Gastroesophageal sphincter (tissue), 4 donors: ENCODE measurements at regions not wholly inside any gene's neighbourhood (a gene's known extent, or its start where the extent isn't known, plus 50 kb on each side); places are given as distances from the start of the nearest gene placed in this dataset.

Experiments
- ATAC-seq: fragments of 150-250 bp; one replicate; pipeline ENCODE4 v1.9.1; 2016; ENCODE audit warnings: mild to moderate bottlenecking, moderate library complexity
- H3K27ac ChIP-seq, 4 donors: fragments of 200-600 bp; sonication (generic) in 3 of 4; 1 replicate in 3 of 4; 2 replicates in 1 of 4; pipeline ENCODE4 v1.5.1; 2016 to 2019
- H3K27me3 ChIP-seq: fragments of 200-600 bp; sonication (generic); one replicate; pipeline ENCODE4 v1.5.1; 2019
- H3K36me3 ChIP-seq, 2 donors: fragments of 200-600 bp; sonication (generic); one replicate each; pipeline ENCODE4 v1.5.1; 2019; ENCODE audit warnings: control low read depth in 1 of 2
- H3K4me1 ChIP-seq, 3 donors: fragments of 200-600 bp; sonication (generic); 1 replicate in 2 of 3; 2 replicates in 1 of 3; pipeline ENCODE4 v1.5.1; 2016 to 2019; ENCODE audit warnings: control low read depth in 2 of 3
- H3K4me3 ChIP-seq, 2 donors: fragments of 200-600 bp; sonication (generic); one replicate each; pipeline ENCODE4 v1.5.1; 2019; ENCODE audit warnings: mild to moderate bottlenecking in 1 of 2, moderate library complexity in 1 of 2
- H3K9me3 ChIP-seq, 3 donors: fragments of 200-600 bp; sonication (generic); one replicate each; pipeline ENCODE4 v1.5.1; 2017 to 2019; ENCODE audit warnings: control low read depth in 2 of 3
- CTCF ChIP-seq, 4 experiments: fragments of 200-600 bp in 2 of 4; fragments of 450-650 bp in 2 of 4; sonication (generic) in 1 of 4; IDR thresholded peaks; one replicate each; pipeline ENCODE4 v1.5.1; 2017 to 2019; ENCODE audit warnings: antibody characterized with exemption in 4 of 4, mild to moderate bottlenecking in 2 of 4, moderate library complexity in 2 of 4
- EP300 ChIP-seq: sonication (generic); formaldehyde crosslinking; IDR thresholded peaks from one replicate; pipeline ENCODE4 v1.6.1; 2017; ENCODE audit warnings: antibody characterized with exemption, mild to moderate bottlenecking
- POLR2A ChIP-seq, 2 donors: fragments of 450-650 bp; IDR thresholded peaks; one replicate each; pipeline ENCODE4 v1.6.1; 2017; ENCODE audit warnings: antibody characterized with exemption in 2 of 2, mild to moderate bottlenecking in 2 of 2, moderate library complexity in 1 of 2
- POLR2AphosphoS5 ChIP-seq: sonication (generic); formaldehyde crosslinking; IDR thresholded peaks from one replicate; pipeline ENCODE4 v1.6.1; 2017; ENCODE audit warnings: antibody characterized with exemption
- WGBS, 2 donors: methylation state at CpG; one replicate each; pipeline ENCODE4 v1.1.5; 2018; ENCODE audit warnings: low coverage in 1 of 2; 5-methylcytosine and 5-hydroxymethylcytosine counted together

- no peak for ATAC-seq
- Histone ChIP-seq H3K27me3 (no peaks in the 10 kb centered on the region), H3K4me1 (no peaks in the 10 kb centered on the region), H3K9me3 (no peaks in the 10 kb centered on the region), H3K36me3 (no peaks in the 10 kb centered on the region), H3K27ac (no peak overlapping the region), H3K4me3 (no peak overlapping the region)
- TF ChIP-seq EP300 (no peak), POLR2A (IDR thresholded peaks at IDR 0.05) (no peak)
Measured at GRCh38 chr12:62158013-62158412, 102.2 kb upstream of the USP15 start.

- H3K9me3 ChIP-seq, result no peaks in the 10 kb centered on the region
- H3K4me1 ChIP-seq, result no peaks in the 10 kb centered on the region
- TF ChIP-seq EP300, result no peak
- TF ChIP-seq POLR2A (IDR thresholded peaks at IDR 0.05), result no peak
- TF ChIP-seq POLR2AphosphoS5, result no peak
- no peak for TF ChIP-seq CTCF (IDR thresholded peaks at IDR 0.05)
- no peaks in the 10 kb centered on the region for H3K36me3 ChIP-seq
- no peaks in the 10 kb centered on the region for H3K27me3 ChIP-seq
- peak; percentile 46 for ATAC-seq
- no peak overlapping the region for H3K27ac ChIP-seq
- H3K4me3 ChIP-seq, result no peak overlapping the region
- WGBS, 2 donors, result 70 to 87% methylated on average over 4 to 5 of the region's 5 CpGs
Measured at GRCh38 chr12:62158461-62159360, 101.5 kb upstream of the USP15 start.

- Histone ChIP-seq H3K27me3 (no peaks in the 10 kb centered on the region), H3K4me3 (no peak overlapping the region), H3K36me3 (no peaks in the 10 kb centered on the region), H3K9me3 (no peaks in the 10 kb centered on the region), H3K27ac (no peak overlapping the region), H3K4me1 (no peaks in the 10 kb centered on the region)
- no peak for ATAC-seq
- TF ChIP-seq CTCF (IDR thresholded peaks at IDR 0.05), result no peak
- TF ChIP-seq POLR2AphosphoS5, result no peak
- no peak for TF ChIP-seq EP300
- no peak for TF ChIP-seq POLR2A (IDR thresholded peaks at IDR 0.05)
- WGBS, 2 donors, result 83 to 100% methylated on average over 2 of the region's 2 CpGs
Measured at GRCh38 chr12:62162214-62162613, 98.0 kb upstream of the USP15 start.

- Histone ChIP-seq H3K4me1 (no peaks in the 10 kb centered on the region), H3K9me3 (no peaks in the 10 kb centered on the region), H3K27ac (no peak overlapping the region), H3K4me3 (no peak overlapping the region), H3K36me3 (no peaks in the 10 kb centered on the region), H3K27me3 (no peaks in the 10 kb centered on the region)
- no peak for ATAC-seq
- TF ChIP-seq EP300, result no peak
- no peak for TF ChIP-seq CTCF (IDR thresholded peaks at IDR 0.05)
- no peak for TF ChIP-seq POLR2AphosphoS5
- TF ChIP-seq POLR2A (IDR thresholded peaks at IDR 0.05), result no peak
- 33 to 100% methylated on average over 1 of the region's 1 CpG for WGBS, 2 donors
Measured at GRCh38 chr12:62163368-62163767, 96.8 kb upstream of the USP15 start.

GRCh38 chr12:62164036-62164435, 96.2 kb upstream of the USP15 start:
- Histone ChIP-seq H3K4me1 (no peaks in the 10 kb centered on the region), H3K36me3 (no peaks in the 10 kb centered on the region), H3K27me3 (no peaks in the 10 kb centered on the region), H3K27ac (no peak overlapping the region), H3K9me3 (no peaks in the 10 kb centered on the region), H3K4me3 (no peak overlapping the region)
- TF ChIP-seq EP300 (no peak), CTCF (IDR thresholded peaks at IDR 0.05) (no peak), POLR2AphosphoS5 (no peak), POLR2A (IDR thresholded peaks at IDR 0.05) (no peak)
- 42 to 56% methylated on average over 4 of the region's 4 CpGs for WGBS, 2 donors
- ATAC-seq, result no peak
